HepG2 (cell line): ENCODE measurements at regions not wholly inside any gene's neighbourhood (a gene's known extent, or its start where the extent isn't known, plus 50 kb on each side); places are given as distances from the start of the nearest gene placed in this dataset.

Experiments used
- ATAC-seq: fragments of 200-7000 bp; cut with Tn5 transposase; 3 replicates; pipeline ENCODE4 v1.9.1; 2020; ENCODE audit warnings: mild to moderate bottlenecking, moderate library complexity
- BruUV-seq: library from RNA; stranded (reverse); fragments of 400-500 nt; replicated peaks from 2 replicates; lab custom pipeline; 2021; lab: Mats Ljungman, UMichigan
- CTCF ChIA-PET: fragments of 300-600 bp; formaldehyde crosslinking; extraction: SDS; loops from one replicate; lab custom pipeline; 2021; ENCODE audit warnings: low total read pairs, inconsistent platforms, low intra/inter-chr PET ratio; lab: Yijun Ruan, JAX
- POLR2A ChIA-PET: fragments of 350-600 bp; sonication (Branson Sonifier 250); formaldehyde crosslinking; loops from one replicate; lab custom pipeline; 2020; ENCODE audit warnings: antibody characterized with exemption, inconsistent platforms; lab: Yijun Ruan, JAX
- DNase-seq: peaks from one replicate; pipeline ENCODE4 v3.0.0-alpha.2; 2015; ENCODE audit warnings: low spot score
- FAIRE-seq: peaks from 3 replicates; lab custom pipeline; 2011; peaks lifted over from hg19 to GRCh38; lab: Jason Lieb, UNC
- H2AFZ ChIP-seq: one replicate; pipeline ENCODE4 v1.6.1; 2011; ENCODE audit warnings: low read length, inconsistent platforms
- H3K27ac ChIP-seq: fragments of 300-600 bp; 3 replicates; pipeline ENCODE4 v1.8.0; 2011; ENCODE audit warnings: mixed run types, mild to moderate bottlenecking, mixed read lengths, low read length, inconsistent platforms; ENCODE audit not compliant: insufficient read depth; ENCODE audit errors: extremely low read length
- H3K27me3 ChIP-seq, 2 experiments: fragments of 200-600 bp in 1 of 2; 2 replicates in 1 of 2; 3 replicates in 1 of 2; pipeline versions ENCODE4 v1.6.0 to v1.8.0; 2011; ENCODE audit warnings: low read length in 2 of 2, mild to moderate bottlenecking in 2 of 2, moderate library complexity in 2 of 2, inconsistent platforms in 1 of 2; ENCODE audit not compliant: insufficient read depth in 2 of 2, control insufficient read depth in 1 of 2
- H3K36me3 ChIP-seq, 2 experiments: fragments of 200-600 bp in 1 of 2; replicated peaks in 1 of 2; 2 replicates in 1 of 2; 3 replicates in 1 of 2; pipeline versions ENCODE4 v1.5.1 to v1.8.0; 2011; ENCODE audit warnings: low read length in 2 of 2, inconsistent platforms in 1 of 2; ENCODE audit not compliant: insufficient read depth in 2 of 2, control insufficient read depth in 1 of 2
- H3K4me1 ChIP-seq: 2 replicates; pipeline ENCODE4 v1.5.1; 2012; ENCODE audit warnings: low read length, inconsistent platforms; ENCODE audit not compliant: insufficient read depth
- H3K4me2 ChIP-seq: 2 replicates; pipeline ENCODE4 v1.6.0; 2011; ENCODE audit warnings: low read depth, low read length, inconsistent platforms
- H3K4me3 ChIP-seq, 3 experiments: fragments of 200-600 bp in 1 of 3; sonication (generic), shearing (Covaris generic) in 1 of 3; replicated peaks in 1 of 3; 2 replicates each; pipeline ENCODE4 v1.5.1; 2011 to 2016; ENCODE audit warnings: low read length in 3 of 3, inconsistent platforms in 2 of 3, low read depth in 2 of 3, mild to moderate bottlenecking in 2 of 3, control low read depth in 1 of 3, mixed read lengths in 1 of 3; ENCODE audit not compliant: insufficient read depth in 1 of 3
- H3K79me2 ChIP-seq: one replicate; pipeline ENCODE4 v1.6.1; 2011; ENCODE audit warnings: low read length, inconsistent platforms; ENCODE audit not compliant: insufficient read depth
- H3K9ac ChIP-seq: 2 replicates; pipeline ENCODE4 v1.6.0; 2011; ENCODE audit warnings: mild to moderate bottlenecking, low read depth, low read length, inconsistent platforms; ENCODE audit not compliant: insufficient read depth
- H3K9me3 ChIP-seq: 2 replicates; pipeline ENCODE4 v1.5.1; 2012; ENCODE audit warnings: mild to moderate bottlenecking, low read length
- H4K20me1 ChIP-seq: 2 replicates; pipeline ENCODE4 v1.6.0; 2011; ENCODE audit warnings: inconsistent platforms, mild to moderate bottlenecking, low read length, moderate library complexity; ENCODE audit not compliant: insufficient read depth
- NFYB ChIP-seq: sonication (generic); formaldehyde crosslinking; IDR thresholded peaks from 2 replicates; pipeline ENCODE4 v1.4.0; 2020; ENCODE audit warnings: missing genetic modification reagents
- SP5 ChIP-seq: IDR thresholded peaks from 2 replicates; pipeline ENCODE4 v1.6.1; 2016; ENCODE audit warnings: low read depth, borderline replicate concordance
- TARDBP ChIP-seq: sonication (generic); formaldehyde crosslinking; IDR thresholded peaks from 2 replicates; pipeline ENCODE4 v1.8.0; 2022; ENCODE audit warnings: mild to moderate bottlenecking, missing genetic modification reagents
- ZNF30 ChIP-seq: sonication (generic); formaldehyde crosslinking; IDR thresholded peaks from 2 replicates; pipeline ENCODE4 v1.5.0; 2020; ENCODE audit warnings: mild to moderate bottlenecking, missing genetic modification reagents
- ZNF460 ChIP-seq: sonication (generic); formaldehyde crosslinking; IDR thresholded peaks from 2 replicates; pipeline ENCODE4 v1.5.1; 2020; ENCODE audit warnings: missing genetic modification reagents, mild to moderate bottlenecking, borderline replicate concordance
- WGBS: methylation state at CpG from one replicate; pipeline ENCODE4 v1.1.6; 2017; ENCODE audit warnings: low lambda C conversion rate; 5-methylcytosine and 5-hydroxymethylcytosine counted together
- in situ Hi-C: cut with HindIII; loops from 2 replicates; pipeline ENCODE4 v1.10.0; 2017; ENCODE audit warnings: low pct_unique_long_range_greater_than_20kb; ENCODE audit not compliant: extremely low pct_ligation_motif_present
- intact Hi-C: fragments of 100-400 bp; cut with micrococcal nuclease; formaldehyde crosslinking; loops from one replicate; pipeline ENCODE4 v1.10.0; 2022; ENCODE audit not compliant: unreplicated experiment
- TF ChIP-seq, protein P1 (sequence below): sonication (generic); formaldehyde crosslinking; conservative IDR thresholded peaks from 2 replicates; pipeline ENCODE4 v1.4.0; 2020; ENCODE audit warnings: mild to moderate bottlenecking, missing genetic modification reagents, moderate library complexity
- TF ChIP-seq, protein P2 (sequence below): sonication (generic); formaldehyde crosslinking; IDR thresholded peaks from 2 replicates; pipeline ENCODE4 v1.4.0; 2020; ENCODE audit warnings: missing genetic modification reagents, low read depth, mild to moderate bottlenecking, borderline replicate concordance

DNA sequence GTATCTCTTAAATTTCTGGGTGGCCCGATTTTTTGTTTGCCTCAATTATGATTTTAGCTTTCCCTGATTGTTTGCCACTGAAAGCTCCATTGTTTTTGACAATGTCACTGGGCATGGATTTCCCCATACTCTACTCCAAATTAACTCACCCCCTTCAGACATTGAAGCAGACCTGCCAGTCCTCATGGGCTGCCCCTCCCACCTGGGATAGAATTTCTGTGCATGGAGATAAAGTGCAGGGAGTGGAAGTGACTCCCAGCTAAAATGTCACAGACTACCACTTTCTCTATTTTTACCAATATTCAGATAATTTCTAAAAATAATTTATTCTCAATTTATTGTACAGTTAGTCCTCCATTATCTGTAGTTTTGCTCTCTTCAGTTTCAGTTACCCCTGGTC lies 79.1 kb upstream of the CLPB start:
- Histone ChIP-seq H2AFZ (no peak overlapping the region), H3K4me2 (no peak overlapping the region), H3K27me3 (no peaks in the 10 kb centered on the region), H4K20me1 (no peaks in the 10 kb centered on the region), H3K4me1 (no peaks in the 10 kb centered on the region), H3K36me3 (no peaks in the 10 kb centered on the region), H3K27ac (no peak overlapping the region), H3K9ac (no peak overlapping the region), H3K4me3 (no peak overlapping the region), H3K9me3 (peaks cover 18% of the 10 kb centered on the region), H3K79me2 (no peaks in the 10 kb centered on the region)
- in situ Hi-C loops (no loop called here), intact Hi-C loops (no loop called here)
- TF ChIP-seq, protein P1, sequence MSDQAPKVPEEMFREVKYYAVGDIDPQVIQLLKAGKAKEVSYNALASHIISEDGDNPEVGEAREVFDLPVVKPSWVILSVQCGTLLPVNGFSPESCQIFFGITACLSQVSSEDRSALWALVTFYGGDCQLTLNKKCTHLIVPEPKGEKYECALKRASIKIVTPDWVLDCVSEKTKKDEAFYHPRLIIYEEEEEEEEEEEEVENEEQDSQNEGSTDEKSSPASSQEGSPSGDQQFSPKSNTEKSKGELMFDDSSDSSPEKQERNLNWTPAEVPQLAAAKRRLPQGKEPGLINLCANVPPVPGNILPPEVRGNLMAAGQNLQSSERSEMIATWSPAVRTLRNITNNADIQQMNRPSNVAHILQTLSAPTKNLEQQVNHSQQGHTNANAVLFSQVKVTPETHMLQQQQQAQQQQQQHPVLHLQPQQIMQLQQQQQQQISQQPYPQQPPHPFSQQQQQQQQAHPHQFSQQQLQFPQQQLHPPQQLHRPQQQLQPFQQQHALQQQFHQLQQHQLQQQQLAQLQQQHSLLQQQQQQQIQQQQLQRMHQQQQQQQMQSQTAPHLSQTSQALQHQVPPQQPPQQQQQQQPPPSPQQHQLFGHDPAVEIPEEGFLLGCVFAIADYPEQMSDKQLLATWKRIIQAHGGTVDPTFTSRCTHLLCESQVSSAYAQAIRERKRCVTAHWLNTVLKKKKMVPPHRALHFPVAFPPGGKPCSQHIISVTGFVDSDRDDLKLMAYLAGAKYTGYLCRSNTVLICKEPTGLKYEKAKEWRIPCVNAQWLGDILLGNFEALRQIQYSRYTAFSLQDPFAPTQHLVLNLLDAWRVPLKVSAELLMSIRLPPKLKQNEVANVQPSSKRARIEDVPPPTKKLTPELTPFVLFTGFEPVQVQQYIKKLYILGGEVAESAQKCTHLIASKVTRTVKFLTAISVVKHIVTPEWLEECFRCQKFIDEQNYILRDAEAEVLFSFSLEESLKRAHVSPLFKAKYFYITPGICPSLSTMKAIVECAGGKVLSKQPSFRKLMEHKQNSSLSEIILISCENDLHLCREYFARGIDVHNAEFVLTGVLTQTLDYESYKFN = no peak
- TF ChIP-seq NFYB = no peak
- TF ChIP-seq SP5 = no peak
- TF ChIP-seq ZNF30 = no peak
- TF ChIP-seq TARDBP (CRISPR knock-in tag) = no peak
- TF ChIP-seq ZNF460 (CRISPR knock-in tag) = no peak
- TF ChIP-seq, protein P2, sequence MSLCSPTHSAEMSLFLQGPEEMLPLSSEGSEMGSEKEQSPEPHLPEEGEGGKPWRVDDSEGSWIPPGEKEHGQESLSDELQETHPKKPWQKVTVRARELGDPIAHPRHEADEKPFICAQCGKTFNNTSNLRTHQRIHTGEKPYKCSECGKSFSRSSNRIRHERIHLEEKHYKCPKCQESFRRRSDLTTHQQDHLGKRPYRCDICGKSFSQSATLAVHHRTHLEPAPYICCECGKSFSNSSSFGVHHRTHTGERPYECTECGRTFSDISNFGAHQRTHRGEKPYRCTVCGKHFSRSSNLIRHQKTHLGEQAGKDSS (CRISPR knock-in tag) = no peak
- ATAC-seq = no peak
- WGBS = 3% methylated on average over 1 of the region's 1 CpG
- no peak for FAIRE-seq
- POLR2A ChIA-PET = no interaction called here
- no TSS peak for BruUV-seq
- DNase-seq = no peak
- CTCF ChIA-PET = no interaction called here
